ENCODE measurements at regions not wholly inside any gene's neighbourhood (a gene's known extent, or its start where the extent isn't known, plus 50 kb on each side); places are given as distances from the start of the nearest gene placed in this dataset.

- Histone ChIP-seq H3K36me3 (ENCODE audit: control insufficient read depth, insufficient read depth, low read length) (no peaks in the 10 kb centered on the region), H3K9me3 (ENCODE audit: control insufficient read depth, low read length) (no peaks in the 10 kb centered on the region), H3K4me1 (ENCODE audit: control insufficient read depth, insufficient read depth, low read length, poor library complexity, severe bottlenecking) (peaks cover 6% of the 10 kb centered on the region), H3K27ac (ENCODE audit: low read depth, low read length, severe bottlenecking) (no peak overlapping the region), H3K4me3 (ENCODE audit: extremely low read depth, insufficient read depth, low read length, poor library complexity, severe bottlenecking) (no peak overlapping the region)
- WGBS, 2 experiments (ENCODE audit: insufficient coverage in 2 of 2): 100% methylated on average over 1 of the region's 2 CpGs; no CpG with 5 or more reads in 1 of the 2 experiments
Observed at GRCh38 chr5:153400931-153401330, 89.5 kb upstream of the GRIA1 start.

DNA sequence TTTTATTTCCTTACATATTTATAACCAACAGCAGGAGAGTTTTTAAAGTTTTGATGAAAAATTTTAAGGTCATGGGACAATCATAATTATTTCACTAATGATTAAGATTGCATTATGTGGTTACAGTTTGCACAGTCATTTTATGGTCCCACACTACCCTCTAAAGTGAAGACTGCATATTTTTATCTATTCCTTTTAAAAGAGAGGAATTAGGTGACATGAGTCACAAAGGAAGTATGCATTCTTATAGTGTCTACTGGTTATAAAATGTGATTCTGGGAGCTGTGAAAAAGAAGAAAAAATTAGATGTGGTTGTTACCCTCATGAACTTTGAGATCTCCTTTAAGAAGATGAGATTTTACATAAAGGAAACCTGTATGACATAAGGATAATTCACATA is 87.9 kb upstream of the GRIA1 start:
- Histone ChIP-seq H3K36me3 (ENCODE audit: control insufficient read depth, insufficient read depth, low read length) (no peaks in the 10 kb centered on the region), H3K4me1 (ENCODE audit: control insufficient read depth, insufficient read depth, low read length, poor library complexity, severe bottlenecking) (peaks cover 6% of the 10 kb centered on the region), H3K9me3 (ENCODE audit: control insufficient read depth, low read length) (no peaks in the 10 kb centered on the region), H3K4me3 (ENCODE audit: extremely low read depth, insufficient read depth, low read length, poor library complexity, severe bottlenecking) (no peak overlapping the region), H3K27ac (ENCODE audit: low read depth, low read length, severe bottlenecking) (no peak overlapping the region)

DNA sequence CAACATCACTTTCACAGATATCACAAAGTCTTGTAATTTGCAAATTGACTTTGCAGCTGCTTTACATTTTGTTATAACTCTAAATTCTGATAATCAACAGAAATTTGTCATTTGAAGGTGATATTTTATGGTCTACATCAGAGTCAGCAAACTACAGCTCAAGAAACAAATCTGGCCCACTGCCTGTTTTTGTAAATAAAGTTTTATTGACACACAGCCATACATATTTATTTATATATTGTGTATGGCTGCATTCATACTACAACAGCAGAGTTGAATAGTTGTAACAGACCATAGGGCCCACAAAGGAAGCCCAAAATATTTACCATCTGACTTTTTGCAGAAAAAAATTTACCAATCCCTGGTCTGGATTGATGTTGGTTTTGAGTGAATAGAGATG is 87.0 kb upstream of the GRIA1 start:
- Histone ChIP-seq H3K9me3 (ENCODE audit: control insufficient read depth, low read length) (no peaks in the 10 kb centered on the region), H3K4me1 (ENCODE audit: control insufficient read depth, insufficient read depth, low read length, poor library complexity, severe bottlenecking) (peaks cover 6% of the 10 kb centered on the region), H3K36me3 (ENCODE audit: control insufficient read depth, insufficient read depth, low read length) (no peaks in the 10 kb centered on the region), H3K27ac (ENCODE audit: low read depth, low read length, severe bottlenecking) (no peak overlapping the region), H3K4me3 (ENCODE audit: extremely low read depth, insufficient read depth, low read length, poor library complexity, severe bottlenecking) (no peak overlapping the region)

- no peak overlapping the region for H3K4me3 ChIP-seq (ENCODE audit: extremely low read depth, insufficient read depth, low read length, poor library complexity, severe bottlenecking)
- H3K27ac ChIP-seq (ENCODE audit: low read depth, low read length, severe bottlenecking): no peak overlapping the region
- 62 to 67% methylated on average over 2 to 6 of the region's 7 CpGs for WGBS, 2 experiments (ENCODE audit: insufficient coverage in 2 of 2)
- no peaks in the 10 kb centered on the region for H3K9me3 ChIP-seq (ENCODE audit: control insufficient read depth, low read length)
- H3K36me3 ChIP-seq (ENCODE audit: control insufficient read depth, insufficient read depth, low read length): no peaks in the 10 kb centered on the region
- peaks cover under 1% of the 10 kb centered on the region for H3K4me1 ChIP-seq (ENCODE audit: control insufficient read depth, insufficient read depth, low read length, poor library complexity, severe bottlenecking)
Observed at GRCh38 chr5:153404747-153405146, 85.7 kb upstream of the GRIA1 start.

- H3K27ac ChIP-seq (ENCODE audit: low read depth, low read length, severe bottlenecking): no peak overlapping the region
- no peaks in the 10 kb centered on the region for H3K9me3 ChIP-seq (ENCODE audit: control insufficient read depth, low read length)
- no peak overlapping the region for H3K4me3 ChIP-seq (ENCODE audit: extremely low read depth, insufficient read depth, low read length, poor library complexity, severe bottlenecking)
- no peaks in the 10 kb centered on the region for H3K4me1 ChIP-seq (ENCODE audit: control insufficient read depth, insufficient read depth, low read length, poor library complexity, severe bottlenecking)
- H3K36me3 ChIP-seq (ENCODE audit: control insufficient read depth, insufficient read depth, low read length): no peaks in the 10 kb centered on the region
Observed at GRCh38 chr5:153421676-153422075, 68.8 kb upstream of the GRIA1 start.

DNA sequence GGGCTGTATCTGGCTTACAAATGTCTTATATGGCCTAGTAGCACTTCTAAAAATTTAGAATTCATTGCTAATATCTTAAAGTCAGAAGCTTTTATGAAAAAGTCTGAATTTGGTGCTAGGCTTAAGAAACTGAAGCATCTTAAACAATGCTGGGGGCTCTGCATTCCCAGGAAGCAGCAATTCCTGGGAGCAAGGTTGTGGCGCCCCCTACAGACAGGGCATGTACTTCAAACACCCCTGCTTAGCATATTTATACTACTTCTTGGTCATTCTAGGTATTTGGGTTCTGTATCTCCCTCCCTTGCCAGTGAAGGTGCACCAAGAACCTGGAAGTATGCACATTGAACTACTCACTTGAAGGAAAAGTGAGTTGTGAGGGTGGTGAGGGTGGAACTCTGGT is 64.6 kb upstream of the GRIA1 start:
- Histone ChIP-seq H3K36me3 (ENCODE audit: control insufficient read depth, insufficient read depth, low read length) (no peaks in the 10 kb centered on the region), H3K4me1 (ENCODE audit: control insufficient read depth, insufficient read depth, low read length, poor library complexity, severe bottlenecking) (no peaks in the 10 kb centered on the region), H3K27ac (ENCODE audit: low read depth, low read length, severe bottlenecking) (no peak overlapping the region), H3K4me3 (ENCODE audit: extremely low read depth, insufficient read depth, low read length, poor library complexity, severe bottlenecking) (no peak overlapping the region), H3K9me3 (ENCODE audit: control insufficient read depth, low read length) (no peaks in the 10 kb centered on the region)
- no CpG with 5 or more reads among the region's 1 CpG for WGBS, 2 experiments (ENCODE audit: insufficient coverage in 2 of 2)

GRCh38 chr5:153429761-153430380 is 60.6 kb upstream of the GRIA1 start:
- Histone ChIP-seq H3K27ac (ENCODE audit: low read depth, low read length, severe bottlenecking) (no peak overlapping the region), H3K36me3 (ENCODE audit: control insufficient read depth, insufficient read depth, low read length) (no peaks in the 10 kb centered on the region), H3K4me1 (ENCODE audit: control insufficient read depth, insufficient read depth, low read length, poor library complexity, severe bottlenecking) (no peaks in the 10 kb centered on the region), H3K4me3 (ENCODE audit: extremely low read depth, insufficient read depth, low read length, poor library complexity, severe bottlenecking) (no peak overlapping the region), H3K9me3 (ENCODE audit: control insufficient read depth, low read length) (no peaks in the 10 kb centered on the region)
- 71 to 100% methylated on average over 1 of the region's 1 CpG for WGBS, 2 experiments (ENCODE audit: insufficient coverage in 2 of 2)

DNA sequence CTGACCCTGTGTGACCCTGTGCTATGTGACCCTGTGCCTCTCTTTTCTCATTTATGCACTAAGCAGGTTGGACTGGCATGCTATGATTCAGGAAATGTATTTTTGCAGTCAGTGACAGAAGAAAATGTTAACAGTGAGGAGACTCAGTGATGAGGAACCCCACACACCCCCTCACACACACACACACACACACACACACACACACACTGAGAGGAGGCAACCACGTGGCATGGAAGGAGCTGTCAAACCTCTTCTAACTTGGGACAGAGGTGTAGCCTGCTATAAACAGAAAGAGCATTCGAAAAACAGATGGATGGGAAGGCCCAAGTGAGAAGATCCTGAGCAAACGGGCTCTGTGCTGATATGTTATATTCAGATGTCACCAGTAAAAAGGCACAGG is 57.9 kb upstream of the GRIA1 start:
- Histone ChIP-seq H3K4me1 (ENCODE audit: control insufficient read depth, insufficient read depth, low read length, poor library complexity, severe bottlenecking) (no peaks in the 10 kb centered on the region), H3K36me3 (ENCODE audit: control insufficient read depth, insufficient read depth, low read length) (no peaks in the 10 kb centered on the region), H3K27ac (ENCODE audit: low read depth, low read length, severe bottlenecking) (no peak overlapping the region), H3K9me3 (ENCODE audit: control insufficient read depth, low read length) (no peaks in the 10 kb centered on the region), H3K4me3 (ENCODE audit: extremely low read depth, insufficient read depth, low read length, poor library complexity, severe bottlenecking) (no peak overlapping the region)
- WGBS, 2 experiments (ENCODE audit: insufficient coverage in 2 of 2): 78 to 100% methylated on average over 2 to 3 of the region's 3 CpGs

DNA sequence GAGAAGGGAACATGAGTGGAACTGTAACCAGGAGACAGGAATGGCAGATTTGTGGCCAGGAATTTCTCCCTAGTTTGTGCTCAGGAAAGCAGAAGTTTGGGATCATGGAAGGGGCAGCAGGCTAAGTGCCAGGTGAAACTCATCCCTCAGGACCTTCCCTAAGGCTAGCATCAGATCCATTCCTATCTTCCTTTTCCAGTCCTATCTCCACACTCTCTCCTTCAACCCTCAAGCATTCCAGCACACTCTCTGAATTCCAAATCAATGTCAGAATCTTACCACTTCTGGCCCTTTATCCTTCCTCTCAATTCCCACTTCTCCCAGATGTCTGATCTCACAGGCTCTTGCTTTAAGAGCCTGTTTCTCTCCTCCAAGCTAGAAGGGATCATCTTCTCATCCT is 53.2 kb upstream of the GRIA1 start:
- Histone ChIP-seq H3K4me1 (ENCODE audit: control insufficient read depth, insufficient read depth, low read length, poor library complexity, severe bottlenecking) (no peaks in the 10 kb centered on the region), H3K4me3 (ENCODE audit: extremely low read depth, insufficient read depth, low read length, poor library complexity, severe bottlenecking) (no peak overlapping the region), H3K9me3 (ENCODE audit: control insufficient read depth, low read length) (no peaks in the 10 kb centered on the region), H3K27ac (ENCODE audit: low read depth, low read length, severe bottlenecking) (no peak overlapping the region), H3K36me3 (ENCODE audit: control insufficient read depth, insufficient read depth, low read length) (no peaks in the 10 kb centered on the region)

- Histone ChIP-seq H3K9me3 (ENCODE audit: control insufficient read depth, low read length) (no peaks in the 10 kb centered on the region), H3K27ac (ENCODE audit: low read depth, low read length, severe bottlenecking) (no peak overlapping the region), H3K4me1 (ENCODE audit: control insufficient read depth, insufficient read depth, low read length, poor library complexity, severe bottlenecking) (no peaks in the 10 kb centered on the region), H3K36me3 (ENCODE audit: control insufficient read depth, insufficient read depth, low read length) (no peaks in the 10 kb centered on the region), H3K4me3 (ENCODE audit: extremely low read depth, insufficient read depth, low read length, poor library complexity, severe bottlenecking) (no peak overlapping the region)
Observed at GRCh38 chr5:153439130-153439529, 51.3 kb upstream of the GRIA1 start.
